ENCODE measurements at regions not wholly inside any gene's neighbourhood (a gene's known extent, or its start where the extent isn't known, plus 50 kb on each side); places are given as distances from the start of the nearest gene placed in this dataset.
"Not testable (repeated sequence)": the region's sequence is repeated elsewhere in the genome, so short reads cannot be mapped to it uniquely, and the experiment has no call there.

DNA sequence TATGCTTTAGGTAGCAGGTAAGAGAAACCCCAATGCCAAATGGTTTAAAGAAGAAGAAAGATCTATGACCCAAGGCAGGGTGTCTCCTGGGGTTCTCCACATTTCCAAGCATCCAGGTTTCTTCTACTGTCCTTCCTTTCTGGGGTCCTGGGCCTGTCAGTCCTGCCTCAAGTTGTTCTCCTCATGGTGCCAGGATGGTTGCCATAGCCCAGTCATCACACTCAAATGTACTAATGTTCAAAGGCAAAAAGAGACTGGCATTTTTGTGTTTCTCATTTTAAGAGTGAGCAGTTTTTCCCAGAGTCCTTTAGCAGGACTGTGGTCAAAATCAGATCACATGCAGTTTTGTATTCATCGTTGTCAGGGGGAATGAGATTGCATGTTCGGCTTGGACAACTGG is 59.9 kb upstream of the BOD1 start:
- H3K27ac Mint-ChIP-seq: no peak overlapping the region
- H3K4me1 Mint-ChIP-seq (ENCODE audit: unreplicated experiment): peaks cover 25% of the 10 kb centered on the region
- H3K36me3 Mint-ChIP-seq: peaks cover 4% of the 10 kb centered on the region
- no peaks in the 10 kb centered on the region for H3K9me3 Mint-ChIP-seq
- H3K4me3 Mint-ChIP-seq: no peak overlapping the region
- H3K27me3 Mint-ChIP-seq: no peaks in the 10 kb centered on the region
- TF ChIP-seq, protein P1, sequence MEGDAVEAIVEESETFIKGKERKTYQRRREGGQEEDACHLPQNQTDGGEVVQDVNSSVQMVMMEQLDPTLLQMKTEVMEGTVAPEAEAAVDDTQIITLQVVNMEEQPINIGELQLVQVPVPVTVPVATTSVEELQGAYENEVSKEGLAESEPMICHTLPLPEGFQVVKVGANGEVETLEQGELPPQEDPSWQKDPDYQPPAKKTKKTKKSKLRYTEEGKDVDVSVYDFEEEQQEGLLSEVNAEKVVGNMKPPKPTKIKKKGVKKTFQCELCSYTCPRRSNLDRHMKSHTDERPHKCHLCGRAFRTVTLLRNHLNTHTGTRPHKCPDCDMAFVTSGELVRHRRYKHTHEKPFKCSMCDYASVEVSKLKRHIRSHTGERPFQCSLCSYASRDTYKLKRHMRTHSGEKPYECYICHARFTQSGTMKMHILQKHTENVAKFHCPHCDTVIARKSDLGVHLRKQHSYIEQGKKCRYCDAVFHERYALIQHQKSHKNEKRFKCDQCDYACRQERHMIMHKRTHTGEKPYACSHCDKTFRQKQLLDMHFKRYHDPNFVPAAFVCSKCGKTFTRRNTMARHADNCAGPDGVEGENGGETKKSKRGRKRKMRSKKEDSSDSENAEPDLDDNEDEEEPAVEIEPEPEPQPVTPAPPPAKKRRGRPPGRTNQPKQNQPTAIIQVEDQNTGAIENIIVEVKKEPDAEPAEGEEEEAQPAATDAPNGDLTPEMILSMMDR (conservative IDR thresholded peaks at IDR 0.05): no peak
- DNase-seq (ENCODE audit: extremely low spot score, unreplicated experiment): no peak

DNA sequence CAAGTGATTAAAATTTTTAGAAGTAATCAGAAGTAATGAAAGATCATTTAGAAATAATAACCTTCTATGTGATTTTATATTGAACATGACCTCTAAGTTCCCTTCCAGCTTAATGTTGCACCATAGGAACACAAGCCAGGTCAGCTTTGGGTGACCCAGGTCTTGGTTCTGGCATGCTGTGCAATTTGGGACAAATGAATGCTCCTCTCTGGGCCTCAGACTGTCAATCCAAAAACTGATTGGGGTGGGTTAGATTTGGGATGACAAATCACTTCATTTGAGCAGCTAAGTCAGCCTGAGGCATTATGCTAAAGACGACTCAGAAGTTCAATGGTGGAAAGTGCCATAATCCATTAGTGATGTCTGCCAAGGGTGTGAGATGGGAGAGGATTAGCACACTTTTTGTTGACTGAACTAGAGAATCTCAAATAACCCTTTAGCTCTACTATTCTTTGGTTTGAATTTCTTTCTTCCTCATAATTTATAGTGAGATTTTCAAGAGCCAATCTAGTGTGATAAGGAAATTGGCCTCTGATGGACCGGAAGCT is 60.7 kb upstream of the BOD1 start:
- no peaks in the 10 kb centered on the region for H3K27me3 Mint-ChIP-seq
- H3K27ac Mint-ChIP-seq: no peak overlapping the region
- H3K4me1 Mint-ChIP-seq (ENCODE audit: unreplicated experiment): peaks cover 18% of the 10 kb centered on the region
- DNase-seq (ENCODE audit: extremely low spot score, unreplicated experiment): no peak
- no peaks in the 10 kb centered on the region for H3K9me3 Mint-ChIP-seq
- peaks cover 4% of the 10 kb centered on the region for H3K36me3 Mint-ChIP-seq
- TF ChIP-seq, protein P1 (conservative IDR thresholded peaks at IDR 0.05): no peak
- H3K4me3 Mint-ChIP-seq: no peak overlapping the region

DNA sequence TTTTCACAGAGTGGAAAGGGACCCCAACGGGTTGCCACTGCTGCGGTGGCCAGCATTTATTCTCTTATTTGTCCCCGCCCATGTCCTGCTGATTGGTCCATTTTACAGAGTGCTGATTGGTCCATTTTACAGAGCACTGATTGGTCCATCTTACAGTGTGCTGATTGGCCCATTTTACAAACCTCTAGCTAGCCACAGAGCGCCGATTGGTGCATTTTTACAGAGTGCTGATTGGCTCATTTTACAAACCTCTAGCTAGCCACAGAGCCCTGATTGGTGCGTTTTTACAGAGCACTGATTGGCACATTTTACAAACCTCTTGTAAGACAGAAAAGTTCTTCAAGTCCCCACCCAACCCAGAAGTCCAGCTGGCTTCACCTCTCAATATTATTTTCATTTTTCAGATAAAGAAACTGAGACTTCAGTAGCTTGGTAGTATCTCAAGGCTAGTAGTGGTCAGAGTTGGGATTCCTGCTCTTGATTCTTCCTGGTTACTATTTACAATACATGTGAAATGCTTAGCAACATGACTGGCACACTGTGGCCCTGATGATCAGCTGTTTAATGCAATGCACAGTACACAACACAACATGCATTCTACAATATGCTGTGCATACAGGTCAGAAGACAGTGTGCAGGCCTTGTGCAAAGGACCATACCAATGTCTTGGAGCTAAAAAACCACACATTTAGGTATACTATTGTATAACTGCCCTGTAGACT is 63.6 kb upstream of the BOD1 start:
- no peaks in the 10 kb centered on the region for H3K4me1 Mint-ChIP-seq (ENCODE audit: unreplicated experiment)
- no peaks in the 10 kb centered on the region for H3K9me3 Mint-ChIP-seq
- TF ChIP-seq, protein P1 (conservative IDR thresholded peaks at IDR 0.05): no peak
- H3K27ac Mint-ChIP-seq: no peak overlapping the region
- H3K27me3 Mint-ChIP-seq: no peaks in the 10 kb centered on the region
- H3K4me3 Mint-ChIP-seq: no peak overlapping the region
- peaks cover 4% of the 10 kb centered on the region for H3K36me3 Mint-ChIP-seq
- no peak for DNase-seq (ENCODE audit: extremely low spot score, unreplicated experiment)

DNA sequence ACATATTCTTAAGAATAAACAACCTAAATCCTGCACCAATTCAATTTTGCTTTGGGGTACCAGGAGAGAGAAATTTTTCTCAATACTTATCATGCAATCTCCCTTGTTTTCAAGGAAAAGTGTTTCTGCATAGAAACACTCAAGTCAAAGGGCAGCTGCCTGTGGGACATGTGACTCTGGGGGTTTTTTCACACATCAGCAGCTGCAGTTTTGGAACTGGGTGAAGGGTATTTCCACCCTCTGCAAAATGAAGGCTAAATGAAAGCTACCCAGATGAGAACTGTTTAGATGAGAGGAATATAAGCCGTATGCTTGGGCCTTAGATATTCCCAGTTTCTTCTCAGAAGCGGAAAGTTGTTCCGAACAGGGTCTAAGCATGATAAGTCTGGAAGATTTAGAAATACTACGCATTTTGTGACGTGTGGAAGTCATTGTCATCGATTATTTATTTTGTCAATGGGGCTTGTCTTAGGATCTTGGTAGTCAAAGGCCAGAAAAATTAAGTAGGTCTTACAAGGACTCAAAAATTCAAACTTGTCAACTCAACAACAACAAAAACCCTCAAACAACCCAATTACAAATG is 64.3 kb upstream of the BOD1 start:
- DNase-seq (ENCODE audit: extremely low spot score, unreplicated experiment): no peak
- H3K27me3 Mint-ChIP-seq: no peaks in the 10 kb centered on the region
- TF ChIP-seq, protein P1 (conservative IDR thresholded peaks at IDR 0.05): no peak
- no peaks in the 10 kb centered on the region for H3K4me1 Mint-ChIP-seq (ENCODE audit: unreplicated experiment)
- H3K36me3 Mint-ChIP-seq: peaks cover 4% of the 10 kb centered on the region
- no peak overlapping the region for H3K4me3 Mint-ChIP-seq
- no peak overlapping the region for H3K27ac Mint-ChIP-seq
- peaks cover 3% of the 10 kb centered on the region for H3K9me3 Mint-ChIP-seq

DNA sequence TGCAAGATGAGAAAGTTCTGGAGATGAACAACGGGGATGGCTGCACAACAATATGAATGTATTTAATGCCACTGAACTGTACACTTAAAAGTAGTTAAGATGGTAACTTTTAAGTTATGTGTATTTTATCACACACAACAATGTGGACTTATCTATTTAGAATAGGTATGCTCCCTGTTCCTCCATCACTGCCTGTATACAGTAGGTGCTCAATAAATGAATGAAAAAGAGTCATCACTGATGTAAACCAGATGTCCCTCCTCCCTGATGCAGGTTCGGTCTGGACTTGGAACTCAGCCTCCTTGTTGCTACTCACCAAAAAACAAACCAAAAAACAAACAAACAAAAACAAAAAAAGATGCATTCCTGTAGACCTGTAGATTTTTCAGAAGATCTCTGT is 65.9 kb upstream of the BOD1 start:
- no peaks in the 10 kb centered on the region for H3K4me1 Mint-ChIP-seq (ENCODE audit: unreplicated experiment)
- no peak overlapping the region for H3K4me3 Mint-ChIP-seq
- no peak for DNase-seq (ENCODE audit: extremely low spot score, unreplicated experiment)
- H3K36me3 Mint-ChIP-seq: peaks cover 4% of the 10 kb centered on the region
- no peak overlapping the region for H3K27ac Mint-ChIP-seq
- H3K9me3 Mint-ChIP-seq: peaks cover 3% of the 10 kb centered on the region
- TF ChIP-seq, protein P1 (conservative IDR thresholded peaks at IDR 0.05): no peak
- H3K27me3 Mint-ChIP-seq: no peaks in the 10 kb centered on the region

GRCh38 chr5:173684535-173684934 is 68.1 kb upstream of the BOD1 start:
- DNase-seq (ENCODE audit: extremely low spot score, unreplicated experiment): not testable (repeated sequence)

More at GRCh38 chr5:173684535-173684934, 68.1 kb upstream of the BOD1 start:
- H3K36me3 Mint-ChIP-seq; H3K9me3 Mint-ChIP-seq; H3K27me3 Mint-ChIP-seq; H3K4me3 Mint-ChIP-seq; H3K4me1 Mint-ChIP-seq (ENCODE audit: unreplicated experiment); H3K27ac Mint-ChIP-seq: not testable (repeated sequence)
